ENCODE measurements at regions not wholly inside any gene's neighbourhood (a gene's known extent, or its start where the extent isn't known, plus 50 kb on each side); places are given as distances from the start of the nearest gene placed in this dataset.

- no peak overlapping the region for H3K4me3 ChIP-seq (ENCODE audit: low read depth, low read length)
- no peak for DNase-seq (ENCODE audit: low read depth, low spot score)
- POLR2A ChIA-PET = no interaction called here
- CTCF ChIA-PET = interaction anchor here (2.3 to 3.2 kb wide), 2 partner anchors 18 to 21 kb away, joined by 10 to 17 read pairs; no protein-coding TSS in a partner anchor
- no peak for TF ChIP-seq CTCF (IDR thresholded peaks at IDR 0.05; ENCODE audit: insufficient read depth, low read length, missing control alignments)
Measured at GRCh38 chr14:65940056-65940735, 527.7 kb downstream of the FUT8 start.

GRCh38 chr14:65941091-65941490 lies 528.6 kb downstream of the FUT8 start:
- POLR2A ChIA-PET = no interaction called here

GRCh38 chr14:65943150-65943549 lies 530.6 kb downstream of the FUT8 start:
- no peak for TF ChIP-seq CTCF (IDR thresholded peaks at IDR 0.05; ENCODE audit: insufficient read depth, low read length, missing control alignments)
- ChIA-PET CTCF (interaction anchor here (0.9 to 3.2 kb wide), 2 partner anchors 15 to 17 kb away, joined by 3 to 17 read pairs; no protein-coding TSS in a partner anchor), POLR2A (no interaction called here)
- no peak for DNase-seq (ENCODE audit: low read depth, low spot score)
- no peak overlapping the region for H3K4me3 ChIP-seq (ENCODE audit: low read depth, low read length)

More at GRCh38 chr14:65941091-65941490, 528.6 kb downstream of the FUT8 start:
- no peak overlapping the region for H3K4me3 ChIP-seq (ENCODE audit: low read depth, low read length)
- TF ChIP-seq CTCF (IDR thresholded peaks at IDR 0.05; ENCODE audit: insufficient read depth, low read length, missing control alignments) = no peak
- no peak for DNase-seq (ENCODE audit: low read depth, low spot score)
- CTCF ChIA-PET = interaction anchor here (0.9 to 3.2 kb wide), 3 partner anchors 11 to 20 kb away, joined by 3 to 17 read pairs (median 10); no protein-coding TSS in a partner anchor

- CTCF ChIA-PET = no interaction called here
Measured at GRCh38 chr14:65943916-65944410, 531.4 kb downstream of the FUT8 start.

GRCh38 chr14:65945327-65945726 lies 532.8 kb downstream of the FUT8 start:
- no peak overlapping the region for H3K4me3 ChIP-seq (ENCODE audit: low read depth, low read length)
- no peak for DNase-seq (ENCODE audit: low read depth, low spot score)
- POLR2A ChIA-PET = no interaction called here
- no peak for TF ChIP-seq CTCF (IDR thresholded peaks at IDR 0.05; ENCODE audit: insufficient read depth, low read length, missing control alignments)
- CTCF ChIA-PET = interaction anchor here (1.5 kb wide), 1 partner anchor 15 kb away, joined by 8 read pairs; no protein-coding TSS in a partner anchor

More at GRCh38 chr14:65943916-65944410, 531.4 kb downstream of the FUT8 start:
- TF ChIP-seq CTCF (IDR thresholded peaks at IDR 0.05; ENCODE audit: insufficient read depth, low read length, missing control alignments) = no peak
- DNase-seq (ENCODE audit: low read depth, low spot score) = no peak
- POLR2A ChIA-PET = no interaction called here
- no peak overlapping the region for H3K4me3 ChIP-seq (ENCODE audit: low read depth, low read length)

GRCh38 chr14:65946494-65946893 lies 534.0 kb downstream of the FUT8 start:
- H3K4me3 ChIP-seq (ENCODE audit: low read depth, low read length) = no peak overlapping the region
- no peak for DNase-seq (ENCODE audit: low read depth, low spot score)
- POLR2A ChIA-PET = no interaction called here
- TF ChIP-seq CTCF (IDR thresholded peaks at IDR 0.05; ENCODE audit: insufficient read depth, low read length, missing control alignments) = no peak
- CTCF ChIA-PET = interaction anchor here (0.8 kb wide), 1 partner anchor 14 kb away, joined by 3 read pairs; no protein-coding TSS in a partner anchor

All from AG04449 (cell line).